Occipital lobe (tissue), 1 donor: ENCODE measurements at regions not wholly inside any gene's neighbourhood (a gene's known extent, or its start where the extent isn't known, plus 50 kb on each side); places are given as distances from the start of the nearest gene placed in this dataset.
"Not testable (repeated sequence)": the region's sequence is repeated elsewhere in the genome, so short reads cannot be mapped to it uniquely, and the experiment has no call there.

ENCODE experiments used
- DNase-seq: peaks from one replicate; lab custom pipeline; 2025; lab: John Stamatoyannopoulos, UW

DNA sequence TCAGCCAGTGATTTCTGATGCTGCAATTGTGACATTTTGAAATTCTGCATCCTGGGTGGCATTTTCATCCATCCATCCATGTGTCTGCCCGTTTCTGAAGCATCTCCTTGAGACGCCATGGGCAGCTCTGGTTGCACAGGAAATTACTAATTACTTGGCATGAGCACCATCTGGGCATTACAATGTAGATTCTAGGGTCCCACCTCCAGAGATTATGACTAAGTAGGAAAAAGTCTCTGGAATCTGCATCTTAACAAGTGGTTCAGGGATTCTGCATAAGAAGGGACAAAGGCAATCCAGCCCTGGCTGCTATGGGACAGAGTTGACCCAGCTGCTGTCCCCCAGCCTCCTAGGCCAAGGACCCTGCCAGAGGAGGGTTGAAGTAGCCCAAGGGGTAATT, 65.3 kb downstream of the CUZD1 start:
- DNase-seq: no peak

DNA sequence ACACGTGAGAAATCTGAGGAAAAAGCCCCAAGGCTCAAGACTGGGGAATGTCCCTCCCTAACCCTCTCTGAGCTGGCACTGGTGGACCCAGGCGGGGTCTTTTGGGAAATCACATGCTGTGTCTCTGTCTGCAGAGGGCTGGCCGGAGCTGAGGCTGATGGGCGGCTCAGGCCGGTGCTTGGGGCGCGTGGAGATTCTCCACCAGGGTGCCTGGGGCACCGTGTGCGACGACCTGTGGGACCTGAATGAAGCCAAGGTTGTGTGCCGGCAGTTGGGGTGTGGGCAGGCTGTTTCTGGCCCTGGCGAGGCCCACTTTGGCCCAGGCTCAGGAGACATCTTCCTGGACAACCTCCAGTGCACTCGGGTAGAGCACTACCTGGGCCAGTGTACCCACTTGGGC, 65.7 kb downstream of the CUZD1 start:
- DNase-seq: no peak

DNA sequence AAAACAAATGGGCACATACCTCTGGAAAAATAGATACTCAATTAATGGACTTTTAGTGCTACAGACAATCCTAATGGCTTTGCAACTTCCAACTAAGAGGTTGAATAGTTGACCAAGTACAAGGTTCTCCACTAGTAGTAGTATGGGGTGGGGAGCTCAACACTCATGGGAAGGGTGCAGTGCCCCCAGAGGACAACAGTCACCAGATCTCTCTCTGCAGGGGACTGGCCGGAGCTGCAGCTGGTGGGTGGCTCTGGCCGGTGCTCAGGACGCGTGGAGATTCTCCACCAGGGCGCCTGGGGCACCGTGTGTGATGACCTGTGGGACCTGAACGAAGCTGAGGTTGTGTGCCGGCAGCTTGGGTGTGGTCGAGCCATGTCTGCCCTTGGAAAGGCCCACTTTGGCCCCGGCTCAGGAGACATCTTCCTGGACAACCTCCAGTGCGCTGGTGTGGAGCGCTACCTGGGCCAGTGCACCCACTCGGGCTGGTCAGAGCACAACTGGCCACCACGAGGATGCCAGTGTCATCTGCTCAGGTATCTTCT, 68.1 kb downstream of the CUZD1 start:
- no peak for DNase-seq

DNA sequence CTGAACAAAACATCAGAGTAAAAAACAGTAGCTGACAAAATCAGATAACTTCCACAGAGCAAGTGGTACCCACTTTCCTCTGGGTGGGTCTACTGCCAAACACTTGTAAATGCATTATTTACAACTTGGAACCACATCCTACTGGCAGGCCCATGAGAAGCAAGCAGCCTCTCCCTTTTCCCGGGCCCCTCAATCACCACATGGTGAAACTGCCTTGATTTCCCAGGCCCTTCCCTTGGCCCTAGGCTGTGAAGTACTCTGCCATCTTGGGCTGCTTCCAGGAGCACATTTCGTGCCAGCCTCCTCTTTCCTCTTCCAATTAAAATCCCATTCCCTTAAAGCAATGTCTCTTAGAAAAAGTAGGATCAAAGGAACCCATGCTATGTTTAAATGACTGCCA, 71.4 kb downstream of the CUZD1 start:
- no peak for DNase-seq

DNA sequence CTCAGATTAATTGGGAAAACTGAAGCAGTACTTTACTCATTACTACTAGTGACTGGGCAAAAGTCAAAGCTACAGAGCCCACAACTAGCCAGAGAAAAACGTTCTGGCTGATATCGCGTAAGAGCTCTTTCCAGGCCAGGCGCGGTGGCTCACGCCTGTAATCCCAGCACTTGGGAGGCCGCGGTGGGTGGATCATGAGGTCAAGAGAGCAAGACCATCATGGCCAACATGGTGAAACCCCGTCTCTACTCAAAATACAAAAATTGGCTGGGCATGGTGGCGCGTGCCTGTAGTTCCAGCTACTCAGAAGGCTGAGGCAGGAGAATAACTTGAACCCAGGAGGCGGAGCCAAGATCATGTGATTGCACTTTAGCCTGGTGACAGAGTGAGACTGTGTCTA, 71.8 kb upstream of the C10orf120 start:
- DNase-seq: not testable (repeated sequence)

DNA sequence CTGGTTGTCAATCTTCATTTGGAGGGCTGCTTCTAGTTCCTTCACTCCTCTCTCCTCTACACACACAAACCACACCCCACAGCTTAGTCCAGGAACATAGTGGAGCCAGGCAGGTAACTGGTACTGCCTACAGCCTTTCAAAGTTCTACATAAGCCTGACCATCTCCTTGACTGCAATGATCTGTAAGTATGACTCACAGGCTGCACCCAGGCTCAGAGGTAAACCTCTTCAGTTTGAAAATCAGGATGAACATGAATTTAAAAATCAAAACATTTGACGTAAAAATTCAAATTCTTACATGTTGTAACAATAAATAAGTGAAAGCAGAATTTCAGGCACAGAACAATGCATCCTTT, 68.7 kb upstream of the C10orf120 start:
- no peak for DNase-seq

DNA sequence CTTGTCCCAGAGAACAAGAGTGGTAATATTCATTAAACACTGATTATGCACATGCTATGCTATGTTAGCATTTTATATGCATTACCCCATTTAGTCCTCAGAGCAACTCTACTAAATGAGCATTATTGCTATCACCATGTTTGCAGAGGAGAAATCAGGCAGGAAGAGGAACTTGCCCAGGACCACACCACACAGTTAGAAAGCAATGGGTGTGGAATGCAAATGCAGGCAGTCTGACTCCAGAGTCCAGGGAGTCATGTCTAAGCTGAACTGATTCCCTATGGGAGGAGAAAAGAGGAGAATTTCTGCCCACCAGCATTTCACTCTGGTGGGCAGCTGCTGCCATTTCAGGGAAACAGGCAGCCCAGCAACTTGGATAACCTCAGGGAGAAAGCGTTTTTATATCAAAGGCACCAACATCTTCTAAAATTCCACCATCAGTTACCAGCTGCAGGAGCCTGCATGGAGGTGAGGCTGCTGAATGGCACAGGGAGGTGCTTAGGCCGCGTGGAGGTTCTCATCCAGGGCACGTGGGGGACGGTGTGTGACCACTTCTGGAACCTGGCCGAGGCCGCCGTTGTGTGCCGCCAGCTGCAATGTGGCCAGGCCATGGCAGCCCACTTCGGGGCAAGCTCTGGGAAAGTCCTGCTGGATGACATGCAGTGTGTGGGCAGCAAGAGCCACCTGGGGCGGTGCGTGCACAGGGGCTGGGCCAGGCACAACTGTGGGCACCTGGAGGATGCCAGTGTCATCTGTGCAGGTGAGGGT, 68.2 kb upstream of the C10orf120 start:
- no peak for DNase-seq

DNA sequence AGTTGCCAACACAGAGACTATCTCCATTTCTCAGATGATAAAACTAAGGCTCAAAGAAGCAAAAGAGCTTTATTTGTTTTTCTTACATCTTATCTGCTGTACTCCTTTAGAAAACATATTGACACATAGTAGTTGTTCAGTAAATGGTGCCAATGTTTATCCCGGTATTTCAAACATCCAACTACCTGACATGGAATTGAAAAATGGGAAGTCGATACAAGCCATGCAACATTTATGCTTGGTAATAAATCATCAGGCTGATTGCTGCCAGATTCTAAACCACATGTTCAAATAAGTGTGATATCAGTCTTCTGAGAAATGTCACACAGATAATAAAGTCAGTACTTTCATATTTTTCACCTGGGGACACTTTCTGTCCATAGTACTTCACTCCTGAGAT, 65.8 kb upstream of the C10orf120 start:
- DNase-seq: no peak

DNA sequence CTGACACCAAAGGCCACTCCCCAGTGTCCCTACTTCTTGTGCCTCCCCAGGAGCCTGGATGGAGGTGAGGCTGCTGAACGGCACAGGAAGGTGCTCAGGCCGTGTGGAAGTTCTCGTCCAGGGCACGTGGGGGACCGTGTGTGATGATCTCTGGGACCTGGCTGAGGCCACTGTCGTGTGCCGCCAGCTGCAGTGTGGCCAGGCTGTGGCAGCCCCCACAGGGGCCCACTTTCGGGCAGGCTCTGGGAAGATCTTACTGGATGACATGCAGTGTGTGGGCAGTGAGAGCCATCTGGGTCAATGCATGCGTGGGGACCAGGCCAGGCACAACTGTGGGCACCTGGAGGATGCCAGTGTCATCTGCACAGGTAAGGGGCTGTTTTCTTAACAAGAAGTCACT, 57.0 kb upstream of the C10orf120 start:
- DNase-seq: no peak

DNA sequence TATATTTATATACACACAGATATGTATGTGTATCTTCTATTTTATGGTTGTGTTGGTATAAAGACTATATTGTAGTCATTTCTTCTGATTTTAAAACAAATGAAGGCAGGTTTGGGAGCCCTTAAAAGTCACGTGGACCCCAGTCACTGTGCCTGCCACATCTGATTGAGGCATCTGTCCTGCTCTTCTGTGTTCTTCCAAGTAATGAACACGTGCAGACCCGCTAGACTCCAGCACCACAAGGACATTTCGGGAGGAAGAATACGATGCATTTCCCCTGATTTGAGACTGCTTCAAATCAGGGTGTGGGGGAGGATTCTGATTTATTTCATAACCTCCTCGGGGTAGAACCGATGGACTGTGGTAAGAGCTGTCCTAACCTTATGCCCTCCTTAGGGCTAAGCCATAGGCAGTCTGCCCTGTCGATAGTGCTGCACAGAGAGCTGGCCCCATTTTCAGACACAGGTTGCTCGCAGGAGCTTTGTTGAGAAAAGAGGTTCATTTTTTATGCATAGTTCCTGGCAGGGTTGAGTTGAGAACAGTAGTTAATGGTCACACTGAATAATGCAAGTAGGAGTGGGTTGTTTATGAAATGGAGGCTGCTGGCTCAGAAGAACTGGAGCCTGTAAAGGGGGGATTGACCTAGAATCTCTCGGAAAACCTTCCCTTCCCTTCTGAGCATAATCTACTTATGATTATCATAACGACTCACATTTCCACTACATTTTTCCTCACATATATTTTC, 55.0 kb upstream of the C10orf120 start:
- peak; percentile 4 for DNase-seq

DNA sequence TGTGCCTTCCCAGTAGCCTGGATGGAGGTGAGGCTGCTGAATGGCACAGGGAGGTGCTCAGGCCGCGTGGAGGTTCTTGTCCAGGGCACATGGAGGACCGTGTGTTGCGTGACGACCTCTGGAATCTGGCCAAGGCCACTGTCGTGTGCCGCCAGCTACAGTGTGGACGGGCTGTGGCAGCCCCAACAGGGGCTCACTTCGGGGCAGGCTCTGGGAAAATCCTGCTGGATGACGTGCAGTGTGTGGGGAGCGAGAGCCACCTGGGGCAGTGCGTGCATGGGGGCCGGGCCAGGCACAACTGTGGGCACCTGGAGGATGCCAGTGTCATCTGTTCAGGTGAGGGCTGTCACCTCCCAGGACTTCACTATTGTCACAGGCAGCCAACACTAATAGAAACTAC, 50.2 kb upstream of the C10orf120 start:
- no peak for DNase-seq
